PC-9 (cell line): ENCODE measurements at regions not wholly inside any gene's neighbourhood (a gene's known extent, or its start where the extent isn't known, plus 50 kb on each side); places are given as distances from the start of the nearest gene placed in this dataset.

Experiments
- BruUV-seq: library from RNA; stranded (reverse); fragments of 400-500 nt; replicated peaks from 2 replicates; lab custom pipeline; 2021; lab: Mats Ljungman, UMichigan
- CTCF ChIA-PET: fragments of 300-600 bp; sonication (Branson Sonifier 250); formaldehyde crosslinking; loops from one replicate; lab custom pipeline; 2022; ENCODE audit warnings: antibody characterized with exemption; lab: Charles Lee
- POLR2A ChIA-PET: fragments of 300-600 bp; sonication (Branson Sonifier 250); formaldehyde crosslinking; loops from one replicate; lab custom pipeline; 2022; ENCODE audit warnings: antibody characterized with exemption; ENCODE audit not compliant: unreplicated experiment; lab: Charles Lee
- DNase-seq, 2 experiments: peaks; one replicate each; pipeline versions ENCODE4 v3.0.0 to v3.0.0-alpha.2; 2015 to 2022; ENCODE audit warnings: mixed read lengths in 1 of 2
- H2AFZ ChIP-seq: fragments of 200-600 bp; sonication (generic); 2 replicates; pipeline ENCODE4 v1.8.1; 2017; ENCODE audit warnings: antibody characterized with exemption
- H3F3A ChIP-seq: fragments of 200-600 bp; sonication (generic); 2 replicates; pipeline ENCODE4 v1.8.1; 2017; ENCODE audit warnings: antibody characterized with exemption, mild to moderate bottlenecking, low read depth; ENCODE audit not compliant: insufficient read depth
- H3K27ac ChIP-seq: fragments of 200-600 bp; sonication (generic); 2 replicates; pipeline ENCODE4 v1.6.1; 2016; ENCODE audit warnings: mixed run types
- H3K27me3 ChIP-seq: fragments of 200-600 bp; sonication (generic); 2 replicates; pipeline ENCODE4 v1.6.1; 2016; ENCODE audit warnings: low read depth, mixed run types; ENCODE audit not compliant: insufficient read depth
- H3K36me3 ChIP-seq: fragments of 200-600 bp; sonication (generic); 2 replicates; pipeline ENCODE4 v1.6.1; 2016; ENCODE audit warnings: low read depth, mixed run types
- H3K4me1 ChIP-seq: fragments of 200-600 bp; sonication (generic); replicated peaks from 2 replicates; pipeline ENCODE4 v1.6.1; 2016; ENCODE audit warnings: mixed run types; ENCODE audit not compliant: insufficient read depth
- H3K4me2 ChIP-seq: fragments of 200-600 bp; sonication (generic); 2 replicates; pipeline ENCODE4 v1.6.1; 2017; ENCODE audit warnings: mixed run types
- H3K4me3 ChIP-seq: fragments of 200-600 bp; sonication (generic); 2 replicates; pipeline ENCODE4 v1.6.1; 2016; ENCODE audit warnings: mixed run types
- H3K79me2 ChIP-seq: fragments of 200-600 bp; sonication (generic); 2 replicates; pipeline ENCODE4 v1.6.1; 2017; ENCODE audit warnings: low read depth, mixed run types
- H3K9me2 ChIP-seq: fragments of 200-600 bp; sonication (generic); 2 replicates; pipeline ENCODE4 v1.8.1; 2017; ENCODE audit warnings: mild to moderate bottlenecking; ENCODE audit not compliant: insufficient read depth
- H3K9me3 ChIP-seq: fragments of 200-600 bp; sonication (generic); 2 replicates; pipeline ENCODE4 v1.8.1; 2016; ENCODE audit warnings: low read depth; ENCODE audit not compliant: insufficient read depth
- H4K20me1 ChIP-seq: fragments of 200-600 bp; sonication (generic); 2 replicates; pipeline ENCODE4 v1.8.1; 2017; ENCODE audit not compliant: insufficient read depth
- EZH2 ChIP-seq: fragments of 200-600 bp; sonication (generic); IDR thresholded peaks from 2 replicates; pipeline ENCODE4 v1.8.0; 2017; ENCODE audit warnings: antibody characterized with exemption, low read depth
- intact Hi-C: fragments of 100-400 bp; cut with micrococcal nuclease; formaldehyde crosslinking; loops from one replicate; pipeline ENCODE4 v1.10.0; 2022; ENCODE audit not compliant: unreplicated experiment
- TF ChIP-seq, protein P1 (sequence below): fragments of 200-600 bp; sonication (generic); conservative IDR thresholded peaks from 2 replicates; pipeline ENCODE4 v1.6.1; 2017; ENCODE audit warnings: mixed run types, antibody characterized with exemption, mild to moderate bottlenecking, moderate library complexity

DNA sequence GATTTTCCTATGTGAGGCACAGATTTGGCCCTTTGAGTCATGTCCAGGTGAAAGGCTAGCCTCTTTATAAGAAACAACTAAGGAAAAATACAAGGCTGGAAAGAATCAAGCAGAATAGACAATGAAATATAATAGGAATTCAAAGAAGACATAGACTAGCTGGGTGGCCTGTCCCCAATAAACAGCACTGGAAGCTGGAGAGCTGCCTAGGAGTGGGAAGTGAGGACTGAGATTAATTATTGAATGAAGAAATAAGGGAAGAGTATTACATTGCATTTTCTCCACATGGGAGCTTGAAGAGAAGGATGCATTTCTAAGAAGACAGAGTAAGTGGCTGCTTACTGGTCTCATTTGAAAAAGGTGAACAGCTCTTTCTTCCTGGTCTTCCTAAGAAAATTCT lies 100.0 kb downstream of the CCDC34 start:
- Histone ChIP-seq H3K27ac (no peak overlapping the region), H3K4me2 (no peak overlapping the region), H3K9me3 (no peaks in the 10 kb centered on the region), H3K27me3 (no peaks in the 10 kb centered on the region), H3K4me3 (no peak overlapping the region), H3K4me1 (no peaks in the 10 kb centered on the region), H3K36me3 (no peaks in the 10 kb centered on the region), H3K9me2 (no peaks in the 10 kb centered on the region; the same call in 1 of the 2 replicates), H2AFZ (no peak overlapping the region; the same call in 1 of the 2 replicates), H3K79me2 (no peaks in the 10 kb centered on the region), H4K20me1 (no peaks in the 10 kb centered on the region), H3F3A (no peaks in the 10 kb centered on the region)
- BruUV-seq: no TSS peak
- ChIA-PET POLR2A (no interaction called here), CTCF (no interaction called here)
- DNase-seq: no peak
- TF ChIP-seq, protein P1, sequence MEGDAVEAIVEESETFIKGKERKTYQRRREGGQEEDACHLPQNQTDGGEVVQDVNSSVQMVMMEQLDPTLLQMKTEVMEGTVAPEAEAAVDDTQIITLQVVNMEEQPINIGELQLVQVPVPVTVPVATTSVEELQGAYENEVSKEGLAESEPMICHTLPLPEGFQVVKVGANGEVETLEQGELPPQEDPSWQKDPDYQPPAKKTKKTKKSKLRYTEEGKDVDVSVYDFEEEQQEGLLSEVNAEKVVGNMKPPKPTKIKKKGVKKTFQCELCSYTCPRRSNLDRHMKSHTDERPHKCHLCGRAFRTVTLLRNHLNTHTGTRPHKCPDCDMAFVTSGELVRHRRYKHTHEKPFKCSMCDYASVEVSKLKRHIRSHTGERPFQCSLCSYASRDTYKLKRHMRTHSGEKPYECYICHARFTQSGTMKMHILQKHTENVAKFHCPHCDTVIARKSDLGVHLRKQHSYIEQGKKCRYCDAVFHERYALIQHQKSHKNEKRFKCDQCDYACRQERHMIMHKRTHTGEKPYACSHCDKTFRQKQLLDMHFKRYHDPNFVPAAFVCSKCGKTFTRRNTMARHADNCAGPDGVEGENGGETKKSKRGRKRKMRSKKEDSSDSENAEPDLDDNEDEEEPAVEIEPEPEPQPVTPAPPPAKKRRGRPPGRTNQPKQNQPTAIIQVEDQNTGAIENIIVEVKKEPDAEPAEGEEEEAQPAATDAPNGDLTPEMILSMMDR: no peak
- TF ChIP-seq EZH2: no peak
- intact Hi-C loops: no loop called here

DNA sequence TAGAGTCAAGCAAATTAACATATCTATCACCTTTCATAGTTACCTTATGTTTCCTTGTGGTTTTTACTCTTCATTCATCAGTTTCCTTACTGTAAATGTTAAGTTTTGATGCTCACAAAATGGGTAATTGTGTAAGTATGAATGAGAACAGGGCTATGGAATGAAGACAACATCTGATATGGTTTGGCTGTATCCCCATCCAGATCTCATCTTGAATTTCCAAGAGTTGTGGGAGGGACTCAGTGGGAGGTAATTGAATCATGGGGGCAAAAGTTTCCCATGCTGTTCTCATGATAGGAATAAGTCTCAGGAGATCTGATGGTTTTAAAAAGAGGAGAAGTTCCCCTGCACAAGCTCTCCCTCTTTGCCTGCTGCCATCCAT lies 107.6 kb downstream of the CCDC34 start:
- no peaks in the 10 kb centered on the region for H3K79me2 ChIP-seq
- no peak for DNase-seq

DNA sequence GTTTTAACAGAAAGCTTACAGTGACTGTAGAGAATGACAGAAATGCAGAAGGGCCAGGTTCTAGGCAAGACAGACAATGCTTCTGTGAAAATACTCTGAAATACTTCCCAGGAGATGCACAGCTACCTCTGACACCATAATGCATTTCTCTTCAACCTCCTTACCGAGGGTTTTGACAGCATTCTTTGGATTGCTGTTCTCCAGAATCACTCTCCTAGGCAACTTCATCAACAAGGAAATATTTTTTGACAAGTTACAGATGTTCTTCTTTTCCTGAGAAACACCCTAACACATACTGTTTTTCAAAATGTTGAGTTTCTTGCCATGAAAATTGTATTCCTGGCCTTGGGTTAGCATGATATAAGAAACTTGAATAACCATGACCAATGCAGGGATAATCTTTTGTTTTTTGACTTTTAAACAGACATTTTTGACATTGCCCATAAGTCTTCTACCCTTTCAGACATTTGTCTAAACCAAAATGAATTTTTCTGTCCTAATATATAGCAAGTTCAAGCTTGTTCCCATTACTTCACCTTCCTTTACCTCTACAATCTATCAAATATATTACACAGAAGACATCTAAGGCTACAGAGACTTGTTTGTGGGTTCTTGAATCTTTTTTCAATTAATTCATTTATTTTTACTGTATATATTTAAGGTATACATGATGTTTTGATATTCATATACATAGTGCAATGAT lies 108.1 kb downstream of the CCDC34 start:
- CTCF ChIA-PET: no interaction called here
- POLR2A ChIA-PET: no interaction called here
- no peak overlapping the region for H3K4me2 ChIP-seq

More for the DNA sequence above, 107.6 kb downstream of the CCDC34 start:
- H2AFZ ChIP-seq: no peak overlapping the region
- no peaks in the 10 kb centered on the region for H3K27me3 ChIP-seq
- no peak overlapping the region for H3K4me3 ChIP-seq
- H3K9me3 ChIP-seq: no peaks in the 10 kb centered on the region
- TF ChIP-seq, protein P1: no peak
- TF ChIP-seq EZH2: no peak
- BruUV-seq: no TSS peak
- intact Hi-C loops: no loop called here
- no peak overlapping the region for H3K27ac ChIP-seq
- no peaks in the 10 kb centered on the region for H3K36me3 ChIP-seq
- POLR2A ChIA-PET: no interaction called here
- no peaks in the 10 kb centered on the region for H3K9me2 ChIP-seq
- CTCF ChIA-PET: no interaction called here
- no peaks in the 10 kb centered on the region for H3K4me1 ChIP-seq
- no peaks in the 10 kb centered on the region for H3F3A ChIP-seq
- H4K20me1 ChIP-seq: no peaks in the 10 kb centered on the region
- no peak overlapping the region for H3K4me2 ChIP-seq

More for the DNA sequence above, 108.1 kb downstream of the CCDC34 start:
- Histone ChIP-seq H4K20me1 (no peaks in the 10 kb centered on the region), H2AFZ (no peak overlapping the region), H3K4me1 (no peaks in the 10 kb centered on the region), H3K9me2 (no peaks in the 10 kb centered on the region), H3K9me3 (no peaks in the 10 kb centered on the region), H3K79me2 (no peaks in the 10 kb centered on the region), H3F3A (no peaks in the 10 kb centered on the region), H3K36me3 (no peaks in the 10 kb centered on the region), H3K27ac (no peak overlapping the region), H3K4me3 (no peak overlapping the region), H3K27me3 (no peaks in the 10 kb centered on the region)
- TF ChIP-seq EZH2: no peak
- TF ChIP-seq, protein P1: no peak
- BruUV-seq: no TSS peak
- DNase-seq: no peak
- intact Hi-C loops: no loop called here
